ENCODE measurements at regions not wholly inside any gene's neighbourhood (a gene's known extent, or its start where the extent isn't known, plus 50 kb on each side); places are given as distances from the start of the nearest gene placed in this dataset.
A peak's percentile ranks its signal among the peaks of the same experiment; 100 is the strongest.

GRCh38 chr11:95324826-95325225, 93.8 kb upstream of the SESN3 start:
- no peak overlapping the region for H3K27ac ChIP-seq
- no peak overlapping the region for H3K9ac ChIP-seq
- no peaks in the 10 kb centered on the region for H3K36me3 ChIP-seq
- H3K4me2 ChIP-seq: no peak overlapping the region
- no peak for TF ChIP-seq Cebpa-rat (IDR thresholded peaks at IDR 0.05)
- peaks cover 0 to 7% (median 0%) of the 10 kb centered on the region in 11 experiments; a peak in 2 of 22 replicates for H3K9me3 ChIP-seq (replicated peaks in 1 of 11)
- no peaks in the 10 kb centered on the region for H3K27me3 ChIP-seq
- H4K20me1 ChIP-seq: no peaks in the 10 kb centered on the region
- H3K4me3 ChIP-seq: no peak overlapping the region
- H3K4me1 ChIP-seq: peaks cover 0 to 3% (median 0%) of the 10 kb centered on the region in 10 experiments; a peak in 1 of 20 replicates

GRCh38 chr11:95322539-95322938, 91.5 kb upstream of the SESN3 start:
- H3K27me3 ChIP-seq: no peaks in the 10 kb centered on the region
- peaks cover 0 to 7% (median 0%) of the 10 kb centered on the region in 11 experiments; a peak in 3 of 22 replicates for H3K9me3 ChIP-seq (replicated peaks in 1 of 11)
- H3K4me1 ChIP-seq: peaks cover 0 to 7% (median 0%) of the 10 kb centered on the region in 10 experiments; a peak in 2 of 20 replicates
- H3K4me3 ChIP-seq: no peak overlapping the region
- TF ChIP-seq Cebpa-rat (IDR thresholded peaks at IDR 0.05): no peak
- no peak overlapping the region for H3K4me2 ChIP-seq
- H3K27ac ChIP-seq: no peak overlapping the region
- no peaks in the 10 kb centered on the region for H3K36me3 ChIP-seq
- H4K20me1 ChIP-seq: no peaks in the 10 kb centered on the region
- H3K9ac ChIP-seq: no peak overlapping the region

- Histone ChIP-seq H3K36me3 (no peaks in the 10 kb centered on the region), H3K27ac (no peak overlapping the region), H4K20me1 (no peaks in the 10 kb centered on the region), H3K9ac (no peak overlapping the region), H3K4me2 (peak overlapping the region in 1 of 11 experiments; percentile 27; a peak in 1 of 22 replicates), H3K4me1 (peaks cover 0 to 7% (median 0%) of the 10 kb centered on the region in 10 experiments; a peak in 1 of 20 replicates), H3K4me3 (no peak overlapping the region), H3K27me3 (no peaks in the 10 kb centered on the region), H3K9me3 (replicated peaks in 1 of 11) (peaks cover 0 to 7% (median 0%) of the 10 kb centered on the region in 11 experiments; a peak in 3 of 22 replicates)
- no peak for TF ChIP-seq Cebpa-rat (IDR thresholded peaks at IDR 0.05)
These were observed 87.5 kb upstream of the SESN3 start for GRCh38 chr11:95318498-95318897.

GRCh38 chr11:95308512-95309035, 77.6 kb upstream of the SESN3 start:
- H3K4me3 ChIP-seq: no peak overlapping the region
- H3K27ac ChIP-seq: no peak overlapping the region
- no peaks in the 10 kb centered on the region for H3K9me3 ChIP-seq (replicated peaks in 1 of 11)
- H4K20me1 ChIP-seq: no peaks in the 10 kb centered on the region
- H3K4me2 ChIP-seq: no peak overlapping the region
- H3K9ac ChIP-seq: no peak overlapping the region
- H3K36me3 ChIP-seq: no peaks in the 10 kb centered on the region
- no peaks in the 10 kb centered on the region for H3K27me3 ChIP-seq
- peaks cover 0 to 12% (median 0%) of the 10 kb centered on the region in 10 experiments; a peak in 3 of 20 replicates for H3K4me1 ChIP-seq
- TF ChIP-seq Cebpa-rat (IDR thresholded peaks at IDR 0.05): no peak

- Histone ChIP-seq H3K4me2 (peak overlapping the region in 3 of 11 experiments; percentile 11 to 16 (median 15); a peak in 4 of 22 replicates), H3K4me1 (peaks cover 0 to 12% (median 0%) of the 10 kb centered on the region in 10 experiments; a peak in 3 of 20 replicates), H3K9ac (no peak overlapping the region), H4K20me1 (no peaks in the 10 kb centered on the region), H3K4me3 (no peak overlapping the region), H3K27me3 (no peaks in the 10 kb centered on the region), H3K36me3 (no peaks in the 10 kb centered on the region), H3K27ac (no peak overlapping the region), H3K9me3 (replicated peaks in 1 of 11) (no peaks in the 10 kb centered on the region)
- no peak for TF ChIP-seq Cebpa-rat (IDR thresholded peaks at IDR 0.05)
These were observed 76.3 kb upstream of the SESN3 start for GRCh38 chr11:95307286-95307685.

- no peaks in the 10 kb centered on the region for H4K20me1 ChIP-seq
These were observed 75.8 kb upstream of the SESN3 start for GRCh38 chr11:95306801-95307200.

GRCh38 chr11:95306123-95306522, 75.1 kb upstream of the SESN3 start:
- no peak overlapping the region for H3K4me3 ChIP-seq
- TF ChIP-seq Cebpa-rat (IDR thresholded peaks at IDR 0.05): no peak
- no peaks in the 10 kb centered on the region for H3K36me3 ChIP-seq
- no peaks in the 10 kb centered on the region for H3K27me3 ChIP-seq
- no peaks in the 10 kb centered on the region for H3K9me3 ChIP-seq (replicated peaks in 1 of 11)
- H3K4me2 ChIP-seq: peak overlapping the region in 1 of 11 experiments; percentile 15; a peak in 1 of 22 replicates
- H3K27ac ChIP-seq: no peak overlapping the region
- peaks cover 0 to 12% (median 0%) of the 10 kb centered on the region in 10 experiments; a peak in 3 of 20 replicates for H3K4me1 ChIP-seq
- no peak overlapping the region for H3K9ac ChIP-seq
- no peaks in the 10 kb centered on the region for H4K20me1 ChIP-seq

More at GRCh38 chr11:95306801-95307200, 75.8 kb upstream of the SESN3 start:
- H3K27ac ChIP-seq: no peak overlapping the region
- no peak overlapping the region for H3K9ac ChIP-seq
- peak overlapping the region in 3 of 11 experiments; percentile 15 to 18 (median 16); a peak in 2 of 22 replicates for H3K4me2 ChIP-seq
- H3K4me1 ChIP-seq: peaks cover 0 to 12% (median 0%) of the 10 kb centered on the region in 10 experiments; a peak in 3 of 20 replicates
- no peaks in the 10 kb centered on the region for H3K36me3 ChIP-seq
- H3K27me3 ChIP-seq: no peaks in the 10 kb centered on the region
- no peak for TF ChIP-seq Cebpa-rat (IDR thresholded peaks at IDR 0.05)
- H3K9me3 ChIP-seq (replicated peaks in 1 of 11): no peaks in the 10 kb centered on the region
- H3K4me3 ChIP-seq: no peak overlapping the region

- H3K4me1 ChIP-seq: peaks cover 0 to 12% (median 0%) of the 10 kb centered on the region in 10 experiments; a peak in 3 of 20 replicates
- no peak overlapping the region for H3K27ac ChIP-seq
- H3K4me3 ChIP-seq: no peak overlapping the region
- no peaks in the 10 kb centered on the region for H3K36me3 ChIP-seq
- no peaks in the 10 kb centered on the region for H3K27me3 ChIP-seq
- H3K4me2 ChIP-seq: no peak overlapping the region
- H4K20me1 ChIP-seq: no peaks in the 10 kb centered on the region
- TF ChIP-seq Cebpa-rat (IDR thresholded peaks at IDR 0.05): no peak
- no peaks in the 10 kb centered on the region for H3K9me3 ChIP-seq (replicated peaks in 1 of 11)
- no peak overlapping the region for H3K9ac ChIP-seq
These were observed 74.7 kb upstream of the SESN3 start for GRCh38 chr11:95305705-95306104.

GRCh38 chr11:95304777-95305176, 73.8 kb upstream of the SESN3 start:
- Histone ChIP-seq H3K9ac (no peak overlapping the region), H3K4me3 (no peak overlapping the region), H4K20me1 (no peaks in the 10 kb centered on the region)

GRCh38 chr11:95302211-95302610, 71.2 kb upstream of the SESN3 start:
- Histone ChIP-seq H3K27ac (no peak overlapping the region), H4K20me1 (no peaks in the 10 kb centered on the region), H3K4me2 (no peak overlapping the region)

More at GRCh38 chr11:95304777-95305176, 73.8 kb upstream of the SESN3 start:
- Histone ChIP-seq H3K9me3 (replicated peaks in 1 of 11) (no peaks in the 10 kb centered on the region), H3K36me3 (no peaks in the 10 kb centered on the region), H3K27me3 (no peaks in the 10 kb centered on the region), H3K27ac (no peak overlapping the region), H3K4me2 (no peak overlapping the region), H3K4me1 (peaks cover 0 to 12% (median under 1%) of the 10 kb centered on the region in 10 experiments; a peak in 4 of 20 replicates)
- TF ChIP-seq Cebpa-rat (IDR thresholded peaks at IDR 0.05): no peak

More at GRCh38 chr11:95302211-95302610, 71.2 kb upstream of the SESN3 start:
- H3K27me3 ChIP-seq: no peaks in the 10 kb centered on the region
- H3K9me3 ChIP-seq (replicated peaks in 1 of 11): no peaks in the 10 kb centered on the region
- H3K36me3 ChIP-seq: no peaks in the 10 kb centered on the region
- H3K4me1 ChIP-seq: peaks cover 2 to 15% (median 9%) of the 10 kb centered on the region in 10 experiments; a peak in 18 of 20 replicates
- H3K4me3 ChIP-seq: no peak overlapping the region
- no peak for TF ChIP-seq Cebpa-rat (IDR thresholded peaks at IDR 0.05)
- H3K9ac ChIP-seq: no peak overlapping the region

Data from BLaER1 treated with 17β-estradiol and CSF1 and Interleukin-3, amounts not matched to agents 10 nM and 100 nM (cell line).